HG03175 (cell line): ENCODE measurements at regions not wholly inside any gene's neighbourhood (a gene's known extent, or its start where the extent isn't known, plus 50 kb on each side); places are given as distances from the start of the nearest gene placed in this dataset.
"Not testable (repeated sequence)": the region's sequence is repeated elsewhere in the genome, so short reads cannot be mapped to it uniquely, and the experiment has no call there.

Experiments
- ATAC-seq: cut with Tn5 transposase; IDR thresholded peaks from one replicate; pipeline ENCODE4 v1.9.1; 2021; ENCODE audit warnings: mild to moderate bottlenecking, moderate library complexity; ENCODE audit not compliant: unreplicated experiment

GRCh38 chr20:29516847-29517246 lies 1740.6 kb upstream of the DEFB115 start:
- ATAC-seq, result not testable (repeated sequence)

- not testable (repeated sequence) for ATAC-seq
Observed at GRCh38 chr20:29519610-29520241, 1737.7 kb upstream of the DEFB115 start.

- ATAC-seq, result not testable (repeated sequence)
Observed at GRCh38 chr20:29533566-29534177, 1723.8 kb upstream of the DEFB115 start.

GRCh38 chr20:29566901-29567635 lies 1690.4 kb upstream of the DEFB115 start:
- not testable (repeated sequence) for ATAC-seq

GRCh38 chr20:29567671-29568070 lies 1689.8 kb upstream of the DEFB115 start:
- not testable (repeated sequence) for ATAC-seq

GRCh38 chr20:29570126-29570525 lies 1687.3 kb upstream of the DEFB115 start:
- ATAC-seq, result not testable (repeated sequence)

- not testable (repeated sequence) for ATAC-seq
Observed at GRCh38 chr20:29589530-29589929, 1667.9 kb upstream of the DEFB115 start.

GRCh38 chr20:29604163-29604562 lies 1653.3 kb upstream of the DEFB115 start:
- not testable (repeated sequence) for ATAC-seq

GRCh38 chr20:29606171-29606570 lies 1651.3 kb upstream of the DEFB115 start:
- ATAC-seq, result not testable (repeated sequence)

- ATAC-seq, result not testable (repeated sequence)
Observed at GRCh38 chr20:29629395-29629794, 1628.1 kb upstream of the DEFB115 start.
